HG03108 (cell line): ENCODE measurements at regions not wholly inside any gene's neighbourhood (a gene's known extent, or its start where the extent isn't known, plus 50 kb on each side); places are given as distances from the start of the nearest gene placed in this dataset.
"Not testable (repeated sequence)": the region's sequence is repeated elsewhere in the genome, so short reads cannot be mapped to it uniquely, and the experiment has no call there.

ENCODE experiments used
- ATAC-seq: cut with Tn5 transposase; IDR thresholded peaks from one replicate; pipeline ENCODE4 v1.9.1; 2021; ENCODE audit warnings: moderate library complexity; ENCODE audit not compliant: unreplicated experiment

- ATAC-seq = no peak
These were observed 1305.2 kb downstream of the EPHA7 start for GRCh38 chr6:92114091-92114675.

GRCh38 chr6:92111386-92111785 lies 1308.0 kb downstream of the EPHA7 start:
- ATAC-seq = no peak

GRCh38 chr6:92110403-92110802 lies 1309.0 kb downstream of the EPHA7 start:
- no peak for ATAC-seq

GRCh38 chr6:92109956-92110355 lies 1309.4 kb downstream of the EPHA7 start:
- no peak for ATAC-seq

- ATAC-seq = no peak
These were observed 1310.1 kb downstream of the EPHA7 start for GRCh38 chr6:92109256-92109655.

- no peak for ATAC-seq
These were observed 1332.6 kb downstream of the EPHA7 start for GRCh38 chr6:92086750-92087149.

GRCh38 chr6:92083914-92084313 lies 1335.4 kb downstream of the EPHA7 start:
- not testable (repeated sequence) for ATAC-seq

- ATAC-seq = no peak
These were observed 1347.0 kb downstream of the EPHA7 start for GRCh38 chr6:92072387-92072786.

GRCh38 chr6:92069781-92070180 lies 1349.6 kb downstream of the EPHA7 start:
- no peak for ATAC-seq

GRCh38 chr6:92052513-92052912 lies 1366.8 kb downstream of the EPHA7 start:
- ATAC-seq = no peak

- ATAC-seq = no peak
These were observed 1369.1 kb downstream of the EPHA7 start for GRCh38 chr6:92050216-92050615.

GRCh38 chr6:92047860-92048259 lies 1371.5 kb downstream of the EPHA7 start:
- ATAC-seq = no peak

- no peak for ATAC-seq
These were observed 1372.1 kb downstream of the EPHA7 start for GRCh38 chr6:92047152-92047850.

- ATAC-seq = no peak
These were observed 1375.0 kb downstream of the EPHA7 start for GRCh38 chr6:92044312-92044711.

GRCh38 chr6:92043777-92044176 lies 1375.6 kb downstream of the EPHA7 start:
- ATAC-seq = no peak

GRCh38 chr6:92026878-92027277 lies 1392.5 kb downstream of the EPHA7 start:
- no peak for ATAC-seq

- ATAC-seq = no peak
These were observed 1394.5 kb downstream of the EPHA7 start for GRCh38 chr6:92024881-92025280.

GRCh38 chr6:92024110-92024509 lies 1395.2 kb downstream of the EPHA7 start:
- no peak for ATAC-seq

- ATAC-seq = no peak
These were observed 1395.9 kb downstream of the EPHA7 start for GRCh38 chr6:92023410-92023966.

- ATAC-seq = no peak
These were observed 1407.6 kb downstream of the EPHA7 start for GRCh38 chr6:92011681-92012245.

- ATAC-seq = no peak
These were observed 1410.4 kb downstream of the EPHA7 start for GRCh38 chr6:92008757-92009502.
